ENCODE measurements at regions not wholly inside any gene's neighbourhood (a gene's known extent, or its start where the extent isn't known, plus 50 kb on each side); places are given as distances from the start of the nearest gene placed in this dataset.
"Not testable (repeated sequence)": the region's sequence is repeated elsewhere in the genome, so short reads cannot be mapped to it uniquely, and the experiment has no call there.

DNA sequence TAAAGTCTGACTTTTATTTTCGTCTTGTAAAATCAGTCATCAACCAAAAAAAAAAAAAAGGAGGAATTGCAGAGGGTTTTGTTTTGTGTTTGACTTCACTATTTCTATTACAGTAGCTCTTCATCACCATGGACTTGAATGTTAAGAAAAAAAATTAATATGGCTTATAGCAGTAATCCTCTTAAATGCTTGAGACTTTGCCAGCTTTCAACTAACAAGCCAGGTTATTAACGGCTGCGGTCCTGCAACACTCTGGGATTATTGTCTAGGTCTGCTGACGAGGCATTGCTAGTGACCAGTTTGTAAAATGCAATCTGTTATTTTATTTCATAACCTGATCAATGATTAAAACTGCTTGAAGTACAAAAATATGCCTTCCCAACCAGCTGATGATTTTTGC lies 647.2 kb upstream of the KLHL1 start:
- no peak for DNase-seq

DNA sequence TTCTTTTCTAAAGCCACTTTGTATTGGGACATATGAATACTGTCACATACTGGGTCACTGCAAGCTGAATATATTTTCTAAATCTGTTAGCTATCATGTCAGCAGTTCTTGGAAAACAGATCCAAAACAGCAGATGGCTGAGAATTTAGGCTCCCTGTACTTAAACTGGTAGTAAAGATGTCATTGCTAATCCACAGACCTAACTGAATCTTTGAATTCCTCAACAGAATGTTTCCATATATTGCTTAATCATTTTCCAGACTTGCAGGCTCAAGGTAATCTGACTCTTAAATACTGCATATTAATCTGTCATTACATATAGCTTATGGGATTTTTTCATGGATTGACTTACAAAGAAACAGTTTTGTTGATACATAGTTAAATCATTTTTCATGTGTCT lies 639.0 kb upstream of the KLHL1 start:
- no peak for DNase-seq

DNA sequence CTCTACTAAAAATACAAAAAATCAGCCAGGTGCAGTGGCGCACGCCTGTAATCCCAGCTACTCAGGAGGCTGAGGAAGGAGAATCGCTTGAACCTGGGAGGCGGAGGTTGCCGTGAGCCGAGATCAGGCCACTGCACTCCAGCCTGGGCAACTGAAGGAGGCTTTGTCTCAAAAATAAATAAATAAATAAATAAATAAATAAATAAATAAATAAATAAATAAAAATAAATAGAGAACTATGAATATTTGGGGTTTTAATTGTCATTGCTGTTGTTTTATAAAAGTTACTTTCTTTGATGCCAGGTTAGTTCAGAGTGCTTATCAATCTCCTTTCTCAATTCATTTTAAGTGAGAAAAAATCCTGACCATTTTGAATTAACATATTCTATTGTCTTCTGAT lies 638.2 kb upstream of the KLHL1 start:
- DNase-seq, result not testable (repeated sequence)

DNA sequence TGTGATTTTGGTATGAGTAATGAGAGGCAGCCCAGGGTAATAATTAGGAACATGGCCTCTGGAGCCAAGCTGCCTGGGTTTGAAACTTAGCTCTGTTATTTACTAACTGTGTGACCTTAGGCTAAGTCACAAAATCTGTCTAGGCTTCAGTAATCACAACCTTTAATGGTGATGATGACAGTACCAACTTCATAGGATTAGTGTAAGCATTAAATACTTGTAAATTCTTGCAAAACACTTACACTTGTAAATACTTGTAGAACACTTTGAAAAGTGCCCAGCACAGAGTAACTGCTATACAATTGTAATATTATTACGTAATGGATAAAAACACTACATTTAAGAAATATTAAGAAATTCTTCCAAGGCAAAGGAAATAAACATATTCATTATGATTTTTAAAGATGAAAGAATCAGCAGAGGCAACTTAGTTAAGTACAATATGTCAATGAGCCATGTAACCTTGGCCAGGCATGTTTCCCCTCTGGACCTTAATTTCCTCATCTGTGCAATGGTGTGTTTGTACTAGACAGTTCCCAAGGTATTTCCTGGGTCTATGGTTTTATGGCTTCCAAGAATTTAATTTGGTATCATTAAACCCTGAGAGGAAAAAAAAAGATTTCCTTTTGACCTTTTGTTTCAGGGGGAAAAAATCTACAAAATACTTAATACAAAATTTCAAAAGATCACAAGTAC lies 628.5 kb upstream of the KLHL1 start:
- no peak for DNase-seq

DNA sequence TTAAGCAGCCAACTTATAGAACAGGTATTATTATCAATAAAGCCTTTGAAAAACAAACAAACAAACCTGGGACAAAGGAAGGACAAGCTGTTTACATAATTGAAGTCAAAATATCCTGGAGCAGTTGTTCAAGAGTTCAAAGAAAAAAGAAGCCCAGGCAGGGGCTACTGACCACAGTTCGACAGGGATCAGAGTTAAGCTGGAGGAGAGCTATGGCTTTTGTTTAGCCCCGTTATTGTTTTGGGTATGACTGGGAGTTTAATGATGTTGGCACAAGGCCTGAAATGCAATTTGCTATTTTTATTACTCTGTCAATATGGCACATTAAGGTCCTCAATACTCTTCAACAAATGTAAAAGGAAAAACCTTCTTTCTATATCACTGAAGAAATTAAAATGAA lies 624.4 kb upstream of the KLHL1 start:
- DNase-seq, result peak in 1 of 2 experiments; percentile 5

DNA sequence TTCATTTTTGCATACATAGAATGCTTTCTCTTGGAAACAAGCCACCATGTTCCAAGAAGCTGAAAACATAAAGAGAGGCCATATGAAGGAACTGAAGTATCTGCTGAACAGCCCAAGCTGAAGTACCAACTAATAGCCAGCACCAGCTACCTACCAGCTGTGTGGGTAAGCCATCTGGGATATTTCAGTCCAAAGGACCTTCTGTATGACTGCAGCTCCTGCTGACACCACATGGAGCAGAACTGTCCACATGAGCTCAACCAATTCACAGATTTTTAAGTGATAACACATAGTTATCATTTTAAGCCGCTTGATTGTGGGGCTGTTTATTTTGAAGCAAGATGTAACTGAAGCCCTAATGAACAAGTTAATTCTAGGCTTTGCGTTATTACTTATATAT lies 621.1 kb upstream of the KLHL1 start:
- no peak for DNase-seq

DNA sequence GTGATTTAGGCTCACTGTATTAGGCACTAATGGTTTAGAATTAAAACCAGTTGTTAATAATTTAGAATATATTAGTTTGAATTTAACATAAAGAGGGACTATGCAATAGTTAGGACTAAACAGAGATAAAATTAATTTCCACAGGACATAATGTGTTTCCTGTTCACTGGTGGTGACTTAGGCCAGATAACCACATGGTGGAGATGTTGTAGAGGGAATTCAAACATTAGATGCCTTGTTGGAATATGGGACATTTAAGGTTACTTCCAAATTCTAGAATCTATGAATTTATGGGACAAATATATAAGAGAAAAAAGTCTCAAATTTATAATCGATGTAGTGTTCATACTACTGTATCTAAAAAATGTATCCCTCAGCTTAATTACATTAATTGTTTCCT lies 615.5 kb upstream of the KLHL1 start:
- no peak for DNase-seq

DNA sequence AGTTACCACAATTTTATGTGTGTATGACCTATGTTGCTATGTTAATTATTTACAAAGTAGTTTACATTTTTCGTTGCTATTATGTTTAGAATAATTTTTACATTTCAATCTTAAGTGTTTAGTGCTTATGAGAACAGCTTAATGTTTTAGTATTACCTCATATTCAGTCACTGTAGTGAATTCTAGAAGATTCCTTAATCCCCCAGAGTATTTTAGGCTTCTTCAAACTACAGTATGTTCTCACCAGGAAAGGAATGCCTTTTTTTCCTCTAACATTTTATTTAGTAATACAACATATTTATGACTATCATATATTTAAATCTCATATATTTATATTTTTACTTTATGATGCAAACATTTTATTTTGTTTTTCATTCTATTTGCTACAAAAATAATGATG lies 612.1 kb upstream of the KLHL1 start:
- DNase-seq, result no peak

DNA sequence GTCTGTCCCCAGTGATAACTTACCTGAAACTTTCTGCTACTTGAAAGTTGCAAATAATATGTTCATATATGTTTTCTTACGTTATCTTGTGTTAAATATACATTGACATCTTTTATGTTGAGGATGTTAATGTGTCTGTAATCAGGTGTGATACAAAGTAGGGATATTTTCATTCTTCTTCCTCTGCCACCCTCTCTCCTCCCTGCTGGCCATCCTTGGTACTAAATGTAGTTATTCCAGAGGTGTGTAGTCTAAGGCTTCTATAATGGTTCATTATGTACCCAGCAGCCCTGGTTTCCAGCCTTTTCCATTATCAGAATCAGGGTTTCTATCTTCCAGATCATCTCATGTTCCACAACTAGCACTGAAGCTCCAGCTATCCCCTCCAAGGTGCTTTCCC lies 606.7 kb upstream of the KLHL1 start:
- DNase-seq, result no peak

DNA sequence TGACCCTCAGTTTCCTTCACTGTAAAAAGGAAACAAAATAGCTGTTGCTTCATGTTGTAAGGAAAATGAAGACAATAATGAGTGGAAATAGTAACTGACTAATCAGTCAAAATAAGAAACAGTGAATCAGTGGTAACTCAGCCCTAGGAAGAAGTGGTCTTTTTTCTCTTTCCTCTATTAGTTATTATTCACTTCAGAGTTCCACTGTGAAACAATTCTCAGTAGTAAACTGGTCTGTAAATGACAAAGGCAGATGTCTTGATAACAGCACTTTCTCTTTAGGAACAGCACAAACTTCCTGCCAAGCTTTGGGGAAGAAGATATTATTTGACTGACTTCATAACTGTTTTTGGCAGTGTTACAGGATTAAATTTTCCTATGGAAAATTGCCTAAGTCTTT lies 600.5 kb upstream of the KLHL1 start:
- no peak for DNase-seq

DNA sequence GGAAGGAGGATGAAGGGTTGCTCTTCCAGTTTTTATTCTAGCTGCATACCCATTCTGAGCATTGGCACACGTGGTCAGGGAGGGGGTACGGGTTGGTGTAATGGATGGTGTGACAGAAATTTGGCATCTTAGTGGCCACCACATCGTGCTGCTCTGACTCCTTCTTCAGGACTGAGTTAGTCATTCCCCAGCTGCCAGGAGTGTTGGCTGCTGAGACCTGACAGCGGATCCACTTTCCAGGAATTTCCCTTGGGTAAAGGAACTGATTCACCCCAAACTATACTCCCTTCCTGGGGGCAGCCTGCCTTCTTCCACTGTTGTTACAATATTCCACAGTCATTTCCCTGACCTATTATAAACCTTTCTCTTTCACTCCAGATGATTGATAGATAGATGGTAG lies 595.5 kb upstream of the KLHL1 start:
- DNase-seq, result no peak

DNA sequence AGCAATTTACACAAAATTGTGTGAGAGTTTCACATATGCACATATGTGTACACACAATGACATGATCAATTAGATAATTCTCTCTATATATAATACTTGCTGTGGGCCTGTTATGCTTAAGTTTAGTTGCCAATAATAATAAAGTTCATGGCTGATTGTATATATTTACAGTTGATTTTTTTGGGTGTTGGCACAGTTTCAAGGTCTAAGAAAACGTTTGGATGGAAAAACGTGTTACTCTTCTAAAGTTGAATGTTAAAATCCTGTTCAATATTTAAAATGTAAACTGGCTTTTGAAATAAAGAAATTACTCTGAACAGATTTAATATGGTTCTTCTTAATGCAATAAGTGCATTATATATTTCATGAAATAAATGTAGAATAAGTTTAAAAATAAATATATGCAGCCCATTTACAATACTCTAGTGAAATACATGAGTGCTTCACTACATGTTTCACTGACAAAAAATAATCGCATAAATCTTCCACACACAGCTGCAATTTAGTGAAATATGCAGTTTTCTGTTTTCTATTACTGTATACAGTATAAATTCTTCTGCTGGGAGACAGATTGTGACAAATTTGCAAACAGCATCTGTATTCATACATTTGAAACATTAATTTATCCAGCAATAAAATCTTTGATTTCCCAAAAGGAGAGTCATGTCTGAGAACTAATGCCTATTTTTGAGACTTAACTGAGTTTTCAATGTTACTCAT lies 586.9 kb upstream of the KLHL1 start:
- DNase-seq, result no peak

DNA sequence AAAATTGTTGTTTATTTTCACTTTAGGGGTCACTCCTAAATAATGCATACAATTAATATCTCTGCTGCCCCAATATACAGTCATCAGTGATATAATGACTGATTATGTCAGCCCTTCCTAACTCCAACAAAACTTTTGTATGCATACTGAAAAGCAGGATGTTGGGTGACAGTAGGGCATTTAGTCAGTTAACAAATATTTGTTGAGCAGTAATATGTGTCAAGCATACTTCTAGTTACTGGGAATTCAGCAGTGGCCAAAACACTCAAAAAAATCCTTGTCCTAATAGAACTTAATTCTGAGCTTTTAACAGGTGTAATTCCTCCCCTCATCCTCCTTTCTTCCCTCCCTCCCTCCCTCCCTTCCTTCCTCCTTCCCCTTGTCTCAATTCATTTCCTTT lies 560.7 kb upstream of the KLHL1 start:
- DNase-seq, result no peak

DNA sequence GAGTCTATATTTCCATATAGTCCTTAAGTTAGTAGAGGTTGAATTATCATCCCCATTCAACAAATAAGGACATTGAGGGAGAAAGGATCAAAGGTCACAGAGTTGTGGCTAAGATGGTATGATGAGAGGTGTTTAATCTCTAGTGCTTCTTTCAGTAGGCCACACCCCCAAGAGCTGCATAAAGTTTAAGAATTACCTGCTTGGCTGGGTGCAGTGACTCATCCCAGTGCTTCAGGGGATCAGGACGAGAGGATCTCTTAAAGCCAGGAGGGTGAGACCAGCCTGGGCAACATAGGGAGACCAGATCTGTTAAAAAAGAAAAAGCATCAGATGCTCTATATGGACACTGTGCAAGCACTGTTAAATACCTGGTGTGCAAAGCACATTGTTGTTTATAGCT lies 560.0 kb upstream of the KLHL1 start:
- peak; percentile 2 to 27 for DNase-seq

DNA sequence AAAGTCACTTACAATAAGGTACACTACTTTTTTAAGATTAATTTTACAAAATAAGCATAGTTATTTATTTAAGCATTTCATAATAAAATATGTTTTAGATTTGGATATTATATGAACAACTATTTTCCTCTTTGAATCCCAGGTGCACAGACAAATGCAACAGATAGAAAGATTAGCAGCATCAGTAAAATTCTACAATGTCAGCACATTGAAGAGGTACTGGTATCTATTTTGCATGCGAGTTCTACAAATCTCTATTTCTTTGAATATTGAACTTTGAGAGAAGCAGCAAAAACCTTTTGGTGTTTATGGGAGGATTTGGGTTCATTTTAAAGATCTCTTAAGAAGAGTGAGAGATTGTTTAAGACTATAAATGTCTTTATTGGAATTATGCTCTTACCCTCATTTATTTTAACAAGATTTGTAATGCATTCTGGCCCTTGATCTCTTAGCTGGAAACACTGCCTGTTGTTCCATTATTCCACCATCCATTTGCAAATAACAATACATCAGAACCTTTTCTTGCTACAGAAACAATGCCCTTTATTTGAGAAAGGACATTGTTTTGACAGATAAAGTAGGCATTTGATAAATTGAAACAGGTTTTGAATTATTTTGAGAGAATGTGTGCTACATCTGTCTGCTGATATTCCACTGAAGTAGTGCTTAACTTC lies 558.8 kb upstream of the KLHL1 start:
- DNase-seq, result no peak

DNA sequence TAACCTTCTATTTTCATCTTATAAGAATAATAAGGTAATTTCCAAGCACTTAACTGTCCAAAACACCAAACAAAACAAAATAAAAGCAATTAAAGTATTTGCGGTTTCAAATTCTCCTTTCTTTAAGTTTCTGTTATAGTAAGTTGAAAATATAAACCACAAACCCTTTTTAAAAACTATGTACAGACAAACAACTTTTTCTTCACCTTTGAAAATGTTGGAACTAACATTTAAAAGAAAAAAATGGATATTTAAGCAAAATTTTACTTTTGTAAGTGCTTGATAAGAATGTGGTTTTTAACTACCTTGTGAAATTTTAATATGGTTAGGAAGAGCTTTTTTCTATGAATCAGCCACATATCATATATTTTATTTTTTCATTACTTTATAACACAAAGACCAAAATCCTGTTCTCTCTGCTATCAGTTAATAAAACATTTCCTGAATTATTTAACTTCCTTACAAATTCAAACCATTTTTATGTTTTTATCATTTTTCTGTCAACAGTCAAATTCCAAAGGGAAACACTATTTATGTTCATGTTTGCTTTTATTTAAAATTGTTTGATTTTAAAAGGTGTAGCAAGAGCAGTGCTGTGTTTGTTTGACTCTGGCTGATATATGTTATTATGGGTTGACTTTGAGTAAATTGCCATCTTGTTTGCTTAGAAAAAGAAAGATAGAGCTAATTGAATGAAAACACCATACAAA lies 554.1 kb upstream of the KLHL1 start:
- DNase-seq, result no peak

DNA sequence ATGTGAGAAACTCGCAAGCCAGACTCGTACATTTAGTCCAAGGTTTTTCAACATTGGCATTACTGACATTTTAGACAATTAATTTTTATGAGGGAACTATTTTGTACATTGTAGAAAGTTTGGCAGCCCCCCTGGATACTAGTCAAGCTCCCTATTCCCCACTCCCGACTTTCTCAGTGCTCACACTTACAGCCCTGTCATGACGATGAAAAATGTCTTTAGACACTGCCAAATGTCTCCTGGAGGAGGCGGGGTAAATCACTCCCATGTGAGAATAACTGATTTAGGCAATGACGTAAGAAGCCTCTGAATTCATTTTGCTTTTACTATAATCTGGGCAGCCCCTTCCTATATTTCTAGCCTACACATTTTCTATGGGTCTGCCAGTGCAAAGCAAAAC lies 535.8 kb upstream of the KLHL1 start:
- no peak for DNase-seq

DNA sequence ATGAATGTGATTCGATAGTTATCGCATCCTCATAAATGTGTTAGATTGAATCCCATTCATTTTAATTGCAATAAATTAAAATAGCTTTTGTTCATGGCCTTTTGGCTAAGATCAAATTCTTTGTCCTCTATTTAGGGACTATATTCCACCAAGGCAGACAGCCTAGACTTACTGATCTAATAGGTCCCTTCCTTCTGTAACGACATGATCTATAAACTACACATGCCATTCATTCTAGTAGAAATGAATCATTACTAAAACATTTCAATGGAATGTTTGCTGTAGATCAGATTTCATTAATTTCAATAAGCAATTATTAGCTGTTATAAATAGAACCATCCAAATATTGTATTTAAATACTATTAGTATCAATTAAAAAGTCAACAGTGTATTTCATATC lies 526.6 kb upstream of the KLHL1 start:
- DNase-seq, result no peak

DNA sequence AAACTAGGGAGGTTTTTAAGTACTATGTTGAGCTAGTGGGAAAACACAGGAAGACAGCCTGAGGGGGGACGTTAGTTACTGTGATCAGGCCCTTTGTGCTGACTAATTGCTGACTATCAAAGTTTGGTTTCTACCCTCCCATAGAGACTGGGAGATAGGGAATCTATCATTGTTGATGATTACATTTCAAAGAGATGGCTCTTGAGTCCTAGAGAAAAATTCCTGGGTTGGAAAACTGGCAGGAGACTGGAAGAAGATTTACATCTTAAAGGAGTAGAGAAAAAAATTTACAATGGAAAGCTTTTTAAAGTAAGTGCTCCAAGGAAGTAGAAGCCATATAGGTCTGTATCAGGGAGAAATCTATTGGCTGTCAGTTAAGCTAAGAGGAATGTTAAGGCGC lies 522.0 kb upstream of the KLHL1 start:
- DNase-seq, result no peak

DNA sequence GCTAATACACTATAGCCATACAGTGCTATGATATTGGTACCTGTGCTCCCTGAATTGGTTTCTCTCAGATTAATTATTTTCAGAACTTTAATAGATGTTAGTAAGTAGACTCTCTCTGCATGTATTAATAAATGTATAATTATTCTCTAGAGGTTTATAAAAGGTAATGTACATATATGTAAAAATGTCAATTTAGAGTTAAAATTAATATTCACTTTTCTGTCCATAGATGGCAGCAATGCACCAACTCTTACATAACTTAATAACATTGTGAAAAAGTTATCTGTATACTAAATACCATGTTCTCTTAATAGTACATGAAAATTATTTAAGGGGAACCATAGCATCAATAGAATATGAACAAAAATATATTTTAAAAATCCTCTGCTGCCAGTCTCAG lies 515.0 kb upstream of the KLHL1 start:
- DNase-seq, result no peak

DNA sequence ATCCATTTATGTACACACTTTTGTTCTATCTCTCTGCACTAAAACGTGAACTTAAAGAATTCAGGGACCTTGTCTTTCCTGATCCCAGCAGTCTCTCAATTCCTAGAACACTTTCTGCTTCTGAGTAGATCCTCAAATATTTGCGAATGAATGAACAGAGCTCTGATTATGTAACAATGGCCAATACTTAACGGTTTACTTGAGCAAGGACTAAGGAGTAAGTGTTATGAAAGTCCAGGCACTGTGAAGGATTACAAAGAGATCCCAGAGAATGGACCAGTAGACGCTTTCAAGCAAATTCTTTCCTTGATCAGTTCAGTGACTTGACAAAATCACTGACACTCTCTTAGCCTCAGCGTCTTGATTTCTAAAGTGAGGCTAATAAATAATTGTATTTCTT lies 514.5 kb upstream of the KLHL1 start:
- DNase-seq, result no peak

DNA sequence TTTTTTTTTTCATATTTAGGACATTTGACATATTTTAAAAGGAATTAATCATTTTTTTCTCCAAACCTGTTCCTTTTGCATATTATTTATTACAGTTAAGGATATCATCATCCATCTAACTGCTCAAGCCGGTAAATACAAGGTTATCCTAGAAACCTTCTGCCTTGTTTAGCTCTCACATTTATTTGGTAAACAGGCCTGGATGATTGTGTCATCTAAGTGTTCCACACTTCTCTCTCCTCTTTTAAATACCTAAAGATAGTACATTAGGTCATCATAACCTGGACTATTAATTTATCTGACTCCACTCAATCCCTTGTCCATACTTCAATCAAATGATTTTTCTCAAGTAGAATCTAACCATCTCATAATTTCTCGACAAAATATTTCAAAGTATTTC lies 511.7 kb upstream of the KLHL1 start:
- DNase-seq, result no peak

DNA sequence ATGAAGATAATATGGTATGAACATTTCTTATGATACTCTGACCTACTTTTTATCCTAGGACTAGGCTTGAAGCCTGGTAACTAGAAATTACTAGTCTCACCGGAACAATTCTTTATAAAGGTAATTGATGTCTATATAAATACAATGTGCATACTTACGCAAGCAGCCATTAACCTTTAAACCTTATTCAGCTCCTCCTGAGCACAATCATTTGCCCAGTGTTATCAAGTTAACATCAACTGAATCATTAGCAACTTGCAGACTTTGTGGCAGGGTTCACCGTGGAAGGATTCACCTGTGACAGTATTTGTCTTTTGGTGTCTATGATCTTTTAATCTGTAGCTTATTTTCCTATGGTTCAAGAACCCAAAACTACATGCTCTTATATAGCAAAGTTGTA lies 508.6 kb upstream of the KLHL1 start:
- no peak for DNase-seq

DNA sequence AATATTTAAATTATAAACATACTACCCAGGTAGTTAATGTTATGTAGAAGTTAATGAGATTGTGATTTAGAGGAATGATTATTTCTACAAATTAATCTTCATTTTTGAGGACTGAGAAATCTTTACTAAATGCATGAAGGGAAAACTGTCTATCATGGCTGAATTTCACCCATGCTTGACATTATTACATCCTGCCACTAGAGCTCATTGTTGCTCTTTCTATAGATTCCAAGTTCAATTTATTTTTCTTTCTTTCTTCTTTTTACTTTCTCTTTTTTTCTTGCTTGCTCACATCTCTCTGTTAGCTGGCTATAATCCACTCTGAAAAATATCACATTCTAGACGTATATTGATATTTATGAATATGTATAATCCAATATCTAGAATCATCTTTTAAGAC lies 505.0 kb upstream of the KLHL1 start:
- no peak for DNase-seq

All from NCI-H187 (cell line).